GM13976 (cell line): ENCODE measurements at regions not wholly inside any gene's neighbourhood (a gene's known extent, or its start where the extent isn't known, plus 50 kb on each side); places are given as distances from the start of the nearest gene placed in this dataset.

Experiments used
- DNase-seq: peaks from one replicate; pipeline ENCODE4 v3.0.0; 2012; ENCODE audit warnings: low spot score
- in situ Hi-C: fragments of 300-500 bp; cut with MboI; formaldehyde crosslinking; loops from one replicate; pipeline ENCODE4 v1.12.0; 2022; ENCODE audit warnings: low sequenced_read_pairs, mixed read lengths, inconsistent platforms; ENCODE audit not compliant: unreplicated experiment
- TF ChIP-seq, protein P1 (sequence below): IDR thresholded peaks from 2 replicates; pipeline ENCODE4 v1.5.1; 2012; ENCODE audit warnings: borderline replicate concordance, mild to moderate bottlenecking; ENCODE audit not compliant: insufficient read depth; ENCODE audit errors: extremely low read depth, missing control alignments, control extremely low read depth

DNA sequence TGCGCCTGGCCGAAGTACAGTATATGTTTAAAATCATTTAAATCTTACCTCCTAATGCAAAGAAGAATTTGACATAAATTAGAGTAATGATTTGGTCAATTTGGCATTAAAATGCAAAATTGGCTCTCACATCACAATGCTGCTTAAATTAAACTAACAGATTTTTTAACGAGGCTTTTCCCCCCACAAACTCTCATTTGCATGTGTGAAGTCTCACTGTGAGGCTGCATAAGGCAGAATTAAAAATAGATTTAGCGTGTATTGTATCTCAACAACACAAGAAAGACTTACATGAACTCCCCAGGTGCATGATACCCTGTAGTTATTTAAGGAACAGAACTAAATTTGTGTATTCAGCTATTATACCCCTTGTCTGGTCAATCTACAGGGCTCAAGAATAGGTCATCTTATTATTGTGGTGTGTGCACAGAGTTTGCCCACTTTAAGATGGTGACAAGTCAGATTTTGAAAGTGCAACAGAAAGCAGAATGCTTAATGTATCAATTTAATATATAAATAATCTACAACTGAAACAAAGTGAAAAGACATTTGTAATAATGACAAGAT lies 897.9 kb downstream of the EPHA3 start:
- in situ Hi-C loops, result no loop called here
- DNase-seq, result no peak
- TF ChIP-seq, protein P1, sequence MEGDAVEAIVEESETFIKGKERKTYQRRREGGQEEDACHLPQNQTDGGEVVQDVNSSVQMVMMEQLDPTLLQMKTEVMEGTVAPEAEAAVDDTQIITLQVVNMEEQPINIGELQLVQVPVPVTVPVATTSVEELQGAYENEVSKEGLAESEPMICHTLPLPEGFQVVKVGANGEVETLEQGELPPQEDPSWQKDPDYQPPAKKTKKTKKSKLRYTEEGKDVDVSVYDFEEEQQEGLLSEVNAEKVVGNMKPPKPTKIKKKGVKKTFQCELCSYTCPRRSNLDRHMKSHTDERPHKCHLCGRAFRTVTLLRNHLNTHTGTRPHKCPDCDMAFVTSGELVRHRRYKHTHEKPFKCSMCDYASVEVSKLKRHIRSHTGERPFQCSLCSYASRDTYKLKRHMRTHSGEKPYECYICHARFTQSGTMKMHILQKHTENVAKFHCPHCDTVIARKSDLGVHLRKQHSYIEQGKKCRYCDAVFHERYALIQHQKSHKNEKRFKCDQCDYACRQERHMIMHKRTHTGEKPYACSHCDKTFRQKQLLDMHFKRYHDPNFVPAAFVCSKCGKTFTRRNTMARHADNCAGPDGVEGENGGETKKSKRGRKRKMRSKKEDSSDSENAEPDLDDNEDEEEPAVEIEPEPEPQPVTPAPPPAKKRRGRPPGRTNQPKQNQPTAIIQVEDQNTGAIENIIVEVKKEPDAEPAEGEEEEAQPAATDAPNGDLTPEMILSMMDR, result no peak

DNA sequence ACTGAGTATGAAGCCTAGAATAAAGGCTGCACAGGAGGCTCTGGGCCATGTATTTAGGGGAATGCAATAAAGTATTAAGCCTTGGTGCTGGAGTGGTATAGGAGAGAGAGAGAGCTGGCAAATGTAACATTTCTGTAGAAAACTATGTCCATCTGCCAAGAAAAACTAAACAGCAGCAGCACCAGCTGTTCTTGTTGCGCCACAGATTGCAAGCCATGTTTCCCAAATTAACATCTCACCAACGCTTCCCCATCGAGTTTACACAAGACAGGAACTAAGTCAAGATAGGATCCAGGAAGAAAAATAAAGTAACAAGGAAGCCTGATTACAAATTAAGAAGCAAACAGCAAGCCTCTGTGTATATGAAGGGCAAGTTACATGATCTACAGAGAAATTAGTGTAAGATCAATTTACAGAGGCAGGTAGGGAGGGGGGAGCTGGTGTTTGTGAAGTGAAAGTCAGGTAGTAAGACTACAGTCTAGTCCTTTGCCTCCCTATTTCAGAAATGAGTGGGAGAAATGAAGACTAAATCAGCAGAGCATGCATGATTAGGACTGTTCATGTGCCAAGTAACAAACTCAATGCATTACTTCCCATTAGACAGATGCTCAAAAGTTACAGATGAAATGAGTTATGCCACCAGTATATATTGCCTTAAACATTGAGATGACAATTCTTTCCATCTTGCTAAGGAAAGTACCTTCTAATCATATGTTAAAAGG lies 900.5 kb downstream of the EPHA3 start:
- DNase-seq, result no peak
- TF ChIP-seq, protein P1, result no peak
- in situ Hi-C loops, result no loop called here

DNA sequence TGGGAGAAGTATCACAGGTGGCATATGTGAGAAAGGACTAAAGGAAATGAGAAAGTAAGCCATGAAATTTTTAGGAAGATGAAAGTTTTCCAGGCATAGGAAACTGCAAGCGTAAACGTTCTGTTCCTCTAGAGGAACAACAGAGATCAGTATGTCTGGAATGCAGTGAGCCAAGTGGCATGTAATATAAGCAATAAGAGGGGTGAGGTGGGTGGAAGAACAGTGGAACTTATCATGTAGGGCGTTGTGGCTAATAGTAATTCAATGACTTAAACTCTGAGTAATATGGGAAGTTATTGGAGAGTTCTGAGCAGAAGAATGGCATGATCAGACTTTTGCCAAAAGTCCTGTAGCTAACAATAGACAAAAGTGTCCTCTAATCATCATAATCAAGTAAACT lies 902.9 kb downstream of the EPHA3 start:
- no peak for DNase-seq
- TF ChIP-seq, protein P1, result no peak
- in situ Hi-C loops, result no loop called here

DNA sequence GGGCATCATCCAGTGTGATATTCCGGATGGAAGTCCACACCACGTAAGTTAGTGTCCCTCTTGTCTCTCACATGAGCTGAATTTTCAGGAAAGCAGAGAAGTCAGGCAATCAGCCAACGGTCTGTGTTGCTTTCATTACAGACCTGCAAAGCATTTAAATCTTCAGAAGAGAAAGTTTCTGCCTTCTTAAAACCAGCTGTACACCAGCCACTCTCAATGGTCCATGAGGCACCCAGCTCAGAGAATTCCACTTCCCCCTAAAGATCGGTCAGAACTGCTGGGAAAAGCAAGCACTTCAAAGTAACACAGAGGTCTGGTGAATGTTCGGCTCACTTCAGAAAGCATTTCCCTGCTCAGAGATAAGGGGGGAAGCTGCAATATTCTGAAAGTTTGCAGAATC lies 903.7 kb downstream of the EPHA3 start:
- TF ChIP-seq, protein P1, result no peak
- no peak for DNase-seq
- in situ Hi-C loops, result no loop called here

DNA sequence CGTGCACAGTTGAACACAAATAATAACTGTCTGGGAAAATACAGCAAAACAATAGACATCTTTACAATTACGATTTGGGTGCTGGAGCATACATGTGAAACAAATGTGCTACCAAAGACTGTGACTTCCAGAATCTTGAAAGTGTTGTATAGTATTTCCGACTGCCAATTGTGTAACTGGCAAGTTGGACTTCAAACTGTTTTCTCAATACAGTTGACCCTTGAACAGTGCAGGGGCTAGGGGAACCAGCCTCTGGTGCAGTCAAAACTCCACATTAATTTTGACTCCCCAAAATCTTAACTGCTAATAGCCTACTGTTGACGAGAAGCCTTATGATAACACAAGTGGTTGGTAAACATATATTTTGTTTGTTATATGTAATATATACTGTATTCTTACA lies 904.2 kb downstream of the EPHA3 start:
- in situ Hi-C loops, result no loop called here
- DNase-seq, result no peak
- TF ChIP-seq, protein P1, result no peak

DNA sequence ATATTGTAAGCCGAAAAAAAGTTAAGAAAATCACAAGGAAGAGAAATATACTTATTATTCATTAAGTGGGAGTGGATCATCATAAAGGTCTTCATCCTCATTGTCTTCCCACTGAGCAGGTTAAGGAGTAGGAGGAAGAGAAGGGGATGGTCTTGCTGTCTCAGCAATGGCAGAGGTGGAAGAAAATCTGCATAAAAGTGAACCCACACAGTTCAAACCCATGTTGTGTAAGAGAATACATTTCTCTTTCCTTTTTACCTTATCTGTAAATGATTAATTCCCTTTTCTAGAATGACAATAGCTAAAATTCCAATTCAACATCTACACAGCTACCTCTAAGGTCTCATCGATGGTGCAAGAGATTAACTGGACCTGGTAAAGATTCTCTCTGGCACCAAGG lies 904.6 kb downstream of the EPHA3 start:
- DNase-seq, result no peak
- in situ Hi-C loops, result no loop called here
- TF ChIP-seq, protein P1, result no peak
